Endothelial cell of umbilical vein (primary cell): ENCODE measurements at regions not wholly inside any gene's neighbourhood (a gene's known extent, or its start where the extent isn't known, plus 50 kb on each side); places are given as distances from the start of the nearest gene placed in this dataset.

Experiments used
- CTCF ChIP-seq, 2 donors: IDR thresholded peaks; 1 replicate in 1 of 2; 2 replicates in 1 of 2; pipeline ENCODE4 v1.5.1; 2011; ENCODE audit warnings: low read length in 2 of 2, mild to moderate bottlenecking in 2 of 2, moderate library complexity in 2 of 2, control low read depth in 1 of 2, inconsistent platforms in 1 of 2, low read depth in 1 of 2; ENCODE audit not compliant: insufficient read depth in 1 of 2; ENCODE audit errors: extremely low read depth in 1 of 2
- EZH2 ChIP-seq: IDR thresholded peaks from 2 replicates; pipeline ENCODE4 v1.6.1; 2012; ENCODE audit warnings: borderline replicate concordance, low read depth, mild to moderate bottlenecking, moderate library complexity, low read length, inconsistent platforms; ENCODE audit not compliant: severe bottlenecking
- FOS ChIP-seq: IDR thresholded peaks from 2 replicates; pipeline ENCODE4 v1.6.1; 2011; ENCODE audit warnings: mild to moderate bottlenecking, low read length, moderate library complexity, borderline replicate concordance; ENCODE audit not compliant: insufficient read depth
- JUN ChIP-seq: IDR thresholded peaks from 2 replicates; pipeline ENCODE4 v1.6.1; 2011; ENCODE audit warnings: borderline replicate concordance, low read depth; ENCODE audit not compliant: insufficient read length, insufficient read depth
- POLR2A ChIP-seq: IDR thresholded peaks from 2 replicates; pipeline ENCODE4 v1.6.1; 2012; ENCODE audit warnings: low read depth, mild to moderate bottlenecking, control low read depth, low read length
- POLR2AphosphoS5 ChIP-seq: IDR thresholded peaks from 2 replicates; pipeline ENCODE4 v1.6.1; 2012; ENCODE audit warnings: low read depth, mild to moderate bottlenecking, control low read depth, low read length, moderate library complexity; ENCODE audit not compliant: insufficient read depth

GRCh38 chr6:139587469-139587868 is 213.0 kb upstream of the CITED2 start:
- TF ChIP-seq CTCF (IDR thresholded peaks at IDR 0.05; ENCODE audit: extremely low read depth in 1 of 2, insufficient read depth in 1 of 2, low read depth in 1 of 2, low read length in 2 of 2) (no peak), JUN (peak; percentile 54), POLR2A (no peak), POLR2AphosphoS5 (no peak), FOS (peak; percentile 41), EZH2 (no peak)
